Endothelial cell of umbilical vein (primary cell): ENCODE measurements at regions not wholly inside any gene's neighbourhood (a gene's known extent, or its start where the extent isn't known, plus 50 kb on each side); places are given as distances from the start of the nearest gene placed in this dataset.

Experiments
- BruUV-seq: library from RNA; stranded (reverse); fragments of 400-500 nt; replicated peaks from 2 replicates; lab custom pipeline; 2021; lab: Mats Ljungman, UMichigan
- CTCF ChIA-PET: fragments of 300-600, 350-600 bp; sonication (Branson Sonifier 250); formaldehyde crosslinking; loops from one replicate; lab custom pipeline; 2021; ENCODE audit warnings: antibody characterized with exemption, inconsistent platforms; lab: Charles Lee
- POLR2A ChIA-PET: fragments of 300-600, 350-600 bp; sonication (Branson Sonifier 250); formaldehyde crosslinking; loops from one replicate; lab custom pipeline; 2021; ENCODE audit warnings: antibody characterized with exemption, inconsistent platforms; lab: Charles Lee
- DNase-seq: peaks from one replicate; pipeline ENCODE4 v3.0.0-alpha.2; 2011; ENCODE audit warnings: low read depth, low spot score
- FAIRE-seq: peaks from 2 replicates; lab custom pipeline; 2011; peaks lifted over from hg19 to GRCh38; lab: Jason Lieb, UNC
- H2AFZ ChIP-seq: 2 replicates; pipeline ENCODE4 v1.6.0; 2012; ENCODE audit warnings: low read depth, low read length, control low read depth, inconsistent platforms
- H3K27ac ChIP-seq: 2 replicates; pipeline ENCODE4 v1.5.1; 2011; ENCODE audit warnings: low read depth, mild to moderate bottlenecking, control low read depth, low read length, moderate library complexity; ENCODE audit not compliant: insufficient read depth
- H3K27me3 ChIP-seq, 2 experiments: 2 replicates each; pipeline versions ENCODE4 v1.6.0 to v1.6.1; 2011; ENCODE audit warnings: low read length in 2 of 2, mixed read lengths in 1 of 2; ENCODE audit not compliant: control insufficient read depth in 2 of 2, insufficient read depth in 2 of 2
- H3K36me3 ChIP-seq, 2 experiments: 2 replicates in 1 of 2; 3 replicates in 1 of 2; pipeline ENCODE4 v1.5.1; 2011; ENCODE audit warnings: low read length in 2 of 2, mild to moderate bottlenecking in 1 of 2, moderate library complexity in 1 of 2; ENCODE audit not compliant: control insufficient read depth in 2 of 2, insufficient read depth in 2 of 2; ENCODE audit errors: extremely low read depth in 1 of 2
- H3K4me1 ChIP-seq: 3 replicates; pipeline ENCODE4 v1.5.1; 2011; ENCODE audit warnings: mild to moderate bottlenecking, low read length; ENCODE audit not compliant: control insufficient read depth, insufficient read depth; ENCODE audit errors: extremely low read depth
- H3K4me2 ChIP-seq: 2 replicates; pipeline ENCODE4 v1.6.1; 2011; ENCODE audit warnings: low read length, control low read depth, mixed read lengths; ENCODE audit not compliant: insufficient read depth
- H3K4me3 ChIP-seq, 3 experiments: fragments of 200-600 bp in 1 of 3; sonication (generic), shearing (Covaris generic) in 1 of 3; replicated peaks in 1 of 3; 2 replicates each; pipeline ENCODE4 v1.5.1; 2011 to 2016; ENCODE audit warnings: control low read depth in 3 of 3, low read length in 3 of 3, mild to moderate bottlenecking in 2 of 3, inconsistent platforms in 1 of 3, low read depth in 1 of 3, moderate library complexity in 1 of 3; ENCODE audit not compliant: insufficient read depth in 1 of 3
- H3K79me2 ChIP-seq: 2 replicates; pipeline ENCODE4 v1.6.0; 2012; ENCODE audit warnings: low read length, inconsistent platforms; ENCODE audit not compliant: control insufficient read depth, insufficient read depth
- H3K9ac ChIP-seq: replicated peaks from 2 replicates; pipeline ENCODE3; 2011; ENCODE audit warnings: low read length, control low read depth; ENCODE audit not compliant: insufficient read depth; ENCODE audit errors: extremely low read depth
- H3K9me1 ChIP-seq: replicated peaks from 3 replicates; pipeline ENCODE4 v1.6.0; 2011; ENCODE audit warnings: mild to moderate bottlenecking, low read length; ENCODE audit not compliant: control insufficient read depth, insufficient read depth; ENCODE audit errors: extremely low read depth
- H3K9me3 ChIP-seq: replicated peaks from 2 replicates; pipeline ENCODE4 v1.5.1; 2012; ENCODE audit warnings: low read length, inconsistent platforms; ENCODE audit not compliant: control insufficient read depth, insufficient read depth
- H4K20me1 ChIP-seq: replicated peaks from 2 replicates; pipeline ENCODE3; 2011; ENCODE audit warnings: mild to moderate bottlenecking, low read length; ENCODE audit not compliant: control insufficient read depth, insufficient read depth; ENCODE audit errors: extremely low read depth
- EZH2 ChIP-seq: IDR thresholded peaks from 2 replicates; pipeline ENCODE4 v1.6.1; 2012; ENCODE audit warnings: borderline replicate concordance, low read depth, mild to moderate bottlenecking, moderate library complexity, low read length, inconsistent platforms; ENCODE audit not compliant: severe bottlenecking
- FOS ChIP-seq: IDR thresholded peaks from 2 replicates; pipeline ENCODE4 v1.6.1; 2011; ENCODE audit warnings: mild to moderate bottlenecking, low read length, moderate library complexity, borderline replicate concordance; ENCODE audit not compliant: insufficient read depth
- GATA2 ChIP-seq: IDR thresholded peaks from 2 replicates; pipeline ENCODE4 v1.7.0; 2011; ENCODE audit warnings: low read depth, mild to moderate bottlenecking, moderate library complexity, mixed read lengths, low read length; ENCODE audit not compliant: insufficient read length, insufficient read depth
- JUN ChIP-seq: IDR thresholded peaks from 2 replicates; pipeline ENCODE4 v1.6.1; 2011; ENCODE audit warnings: borderline replicate concordance, low read depth; ENCODE audit not compliant: insufficient read length, insufficient read depth
- MYC ChIP-seq: IDR thresholded peaks from one replicate; pipeline ENCODE4 v1.6.1; 2011; ENCODE audit warnings: mild to moderate bottlenecking, low read depth, low read length
- POLR2A ChIP-seq: IDR thresholded peaks from 2 replicates; pipeline ENCODE4 v1.6.1; 2012; ENCODE audit warnings: low read depth, mild to moderate bottlenecking, control low read depth, low read length
- POLR2AphosphoS5 ChIP-seq: IDR thresholded peaks from 2 replicates; pipeline ENCODE4 v1.6.1; 2012; ENCODE audit warnings: low read depth, mild to moderate bottlenecking, control low read depth, low read length, moderate library complexity; ENCODE audit not compliant: insufficient read depth
- dilution Hi-C: fragments of 300-500 bp; cut with MboI; formaldehyde crosslinking; loops from one replicate; pipeline ENCODE4 v1.15.0; 2019; ENCODE audit warnings: low sequenced_read_pairs; ENCODE audit not compliant: extremely low pct_ligation_motif_present
- intact Hi-C: fragments of 100-400 bp; cut with micrococcal nuclease; formaldehyde crosslinking; loops from one replicate; pipeline ENCODE4 v1.10.0; 2022
- TF ChIP-seq, protein P1 (sequence below): IDR thresholded peaks from 2 replicates; pipeline ENCODE4 v1.6.1; 2011; ENCODE audit not compliant: insufficient read depth, insufficient read length
- TF ChIP-seq, protein P2 (sequence below), 2 donors: IDR thresholded peaks; 1 replicate in 1 of 2; 2 replicates in 1 of 2; pipeline ENCODE4 v1.5.1; 2011; ENCODE audit warnings: low read length in 2 of 2, mild to moderate bottlenecking in 2 of 2, moderate library complexity in 2 of 2, control low read depth in 1 of 2, inconsistent platforms in 1 of 2, low read depth in 1 of 2; ENCODE audit not compliant: insufficient read depth in 1 of 2; ENCODE audit errors: extremely low read depth in 1 of 2

DNA sequence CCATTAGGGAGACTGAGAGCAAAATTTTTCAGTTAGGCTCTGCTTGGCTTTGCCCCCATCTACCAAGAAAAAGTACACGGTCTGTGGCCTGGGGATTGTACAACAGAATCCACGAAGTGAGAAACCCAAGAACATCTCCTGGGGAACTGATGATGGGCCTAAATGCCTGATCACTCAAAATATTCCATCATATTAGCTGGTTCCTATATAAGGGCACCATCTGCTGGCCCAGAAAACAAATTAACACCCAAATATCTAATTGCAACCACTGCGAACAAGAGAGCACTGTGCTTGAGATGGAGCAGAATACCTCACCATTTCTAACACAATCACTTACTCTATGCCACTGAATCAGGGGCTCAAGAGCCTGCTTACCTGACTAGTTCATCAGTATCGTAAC, 250.8 kb upstream of the RBMY1B start:
- Histone ChIP-seq H4K20me1 (no peaks in the 10 kb centered on the region), H3K36me3 (no peaks in the 10 kb centered on the region), H2AFZ (no peak overlapping the region), H3K27me3 (no peaks in the 10 kb centered on the region), H3K4me2 (no peak overlapping the region), H3K4me3 (no peak overlapping the region), H3K9ac (no peak overlapping the region), H3K9me3 (no peaks in the 10 kb centered on the region), H3K27ac (no peak overlapping the region), H3K4me1 (no peaks in the 10 kb centered on the region), H3K79me2 (no peaks in the 10 kb centered on the region), H3K9me1 (no peaks in the 10 kb centered on the region)
- ChIA-PET POLR2A (no interaction called here), CTCF (no interaction called here)
- DNase-seq = no peak
- no peak for FAIRE-seq
- no TSS peak for BruUV-seq
- dilution Hi-C loops = no loop called here
- TF ChIP-seq GATA2 = no peak
- TF ChIP-seq FOS = no peak
- TF ChIP-seq POLR2A = no peak
- TF ChIP-seq, protein P1, sequence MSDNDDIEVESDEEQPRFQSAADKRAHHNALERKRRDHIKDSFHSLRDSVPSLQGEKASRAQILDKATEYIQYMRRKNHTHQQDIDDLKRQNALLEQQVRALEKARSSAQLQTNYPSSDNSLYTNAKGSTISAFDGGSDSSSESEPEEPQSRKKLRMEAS = no peak
- no peak for TF ChIP-seq POLR2AphosphoS5
- TF ChIP-seq EZH2 = no peak
- TF ChIP-seq, protein P2, sequence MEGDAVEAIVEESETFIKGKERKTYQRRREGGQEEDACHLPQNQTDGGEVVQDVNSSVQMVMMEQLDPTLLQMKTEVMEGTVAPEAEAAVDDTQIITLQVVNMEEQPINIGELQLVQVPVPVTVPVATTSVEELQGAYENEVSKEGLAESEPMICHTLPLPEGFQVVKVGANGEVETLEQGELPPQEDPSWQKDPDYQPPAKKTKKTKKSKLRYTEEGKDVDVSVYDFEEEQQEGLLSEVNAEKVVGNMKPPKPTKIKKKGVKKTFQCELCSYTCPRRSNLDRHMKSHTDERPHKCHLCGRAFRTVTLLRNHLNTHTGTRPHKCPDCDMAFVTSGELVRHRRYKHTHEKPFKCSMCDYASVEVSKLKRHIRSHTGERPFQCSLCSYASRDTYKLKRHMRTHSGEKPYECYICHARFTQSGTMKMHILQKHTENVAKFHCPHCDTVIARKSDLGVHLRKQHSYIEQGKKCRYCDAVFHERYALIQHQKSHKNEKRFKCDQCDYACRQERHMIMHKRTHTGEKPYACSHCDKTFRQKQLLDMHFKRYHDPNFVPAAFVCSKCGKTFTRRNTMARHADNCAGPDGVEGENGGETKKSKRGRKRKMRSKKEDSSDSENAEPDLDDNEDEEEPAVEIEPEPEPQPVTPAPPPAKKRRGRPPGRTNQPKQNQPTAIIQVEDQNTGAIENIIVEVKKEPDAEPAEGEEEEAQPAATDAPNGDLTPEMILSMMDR (IDR thresholded peaks at IDR 0.05; ENCODE audit: extremely low read depth in 1 of 2, insufficient read depth in 1 of 2, low read depth in 1 of 2, low read length in 2 of 2) = no peak
- no peak for TF ChIP-seq MYC
- TF ChIP-seq JUN = no peak
- intact Hi-C loops = no loop called here
